Stimulated activated CD8-positive, alpha-beta memory T cell treated with anti-CD3 and anti-CD28 coated beads, Interleukin-12 subunit alpha, Interleukin-12 subunit beta, amount 100 ng/mL, for 1 hour (primary cell): ENCODE measurements at regions not wholly inside any gene's neighbourhood (a gene's known extent, or its start where the extent isn't known, plus 50 kb on each side); places are given as distances from the start of the nearest gene placed in this dataset.
"Not testable (repeated sequence)": the region's sequence is repeated elsewhere in the genome, so short reads cannot be mapped to it uniquely, and the experiment has no call there.

ENCODE experiments used
- DNase-seq: peaks from one replicate; pipeline ENCODE4 v3.0.0-alpha.2; 2020; ENCODE audit warnings: low read depth

DNA sequence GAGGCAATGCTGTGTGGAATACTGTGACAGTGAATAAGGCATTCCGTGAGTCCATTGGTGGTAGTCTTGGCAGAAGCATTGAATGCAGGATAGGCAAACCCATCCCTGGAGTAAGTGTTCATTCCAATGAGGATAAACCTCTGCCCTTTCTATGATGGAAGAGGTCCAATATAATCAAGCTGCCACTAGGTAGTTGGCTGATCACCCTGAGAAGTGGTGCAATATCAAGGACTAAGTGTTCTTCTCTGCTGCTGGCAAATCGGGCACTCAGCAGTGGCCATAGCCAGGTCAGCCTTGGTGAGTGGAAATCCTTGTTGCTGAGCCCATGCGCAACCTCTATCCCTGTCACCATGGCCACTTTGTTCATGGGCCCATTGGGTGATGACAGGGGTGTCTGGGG, 70.1 kb downstream of the FBXO4 start:
- DNase-seq, result no peak

DNA sequence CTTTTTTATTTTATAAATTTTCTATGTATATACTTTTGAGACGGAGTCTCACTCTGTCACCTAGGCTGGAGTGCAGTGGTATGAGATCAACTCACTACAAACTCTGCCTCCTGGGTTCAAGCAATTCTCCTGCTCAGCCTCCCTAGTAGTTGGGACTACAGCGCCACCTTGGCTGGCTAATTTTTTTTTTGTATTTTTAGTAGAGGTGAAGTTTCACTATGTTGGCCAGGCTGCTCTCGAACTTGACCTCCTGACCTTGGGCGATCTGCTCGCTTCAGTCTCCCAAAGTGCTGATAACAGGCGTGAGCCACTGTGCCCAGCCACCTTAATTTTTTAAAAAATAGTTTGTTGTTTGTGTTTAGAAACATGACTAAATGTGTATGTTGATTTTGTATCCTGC, 76.6 kb downstream of the FBXO4 start:
- DNase-seq, result no peak

DNA sequence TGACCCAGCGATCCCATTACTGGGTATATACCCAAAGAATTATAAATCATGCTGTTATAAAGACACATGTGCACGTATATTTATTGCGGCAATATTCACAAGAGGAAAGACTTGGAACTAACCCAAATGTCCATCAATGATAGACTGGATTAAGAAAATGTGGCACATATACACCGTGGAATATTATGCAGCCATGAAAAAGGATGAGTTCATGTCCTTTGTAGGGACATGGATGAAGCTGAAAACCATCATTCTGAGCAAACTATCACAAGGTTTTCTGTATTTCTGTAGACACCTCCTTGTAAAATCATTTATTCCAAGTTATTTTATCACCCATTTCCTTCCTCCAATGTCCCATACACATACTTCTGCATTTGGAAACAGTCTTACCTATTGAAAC, 78.8 kb downstream of the FBXO4 start:
- not testable (repeated sequence) for DNase-seq

DNA sequence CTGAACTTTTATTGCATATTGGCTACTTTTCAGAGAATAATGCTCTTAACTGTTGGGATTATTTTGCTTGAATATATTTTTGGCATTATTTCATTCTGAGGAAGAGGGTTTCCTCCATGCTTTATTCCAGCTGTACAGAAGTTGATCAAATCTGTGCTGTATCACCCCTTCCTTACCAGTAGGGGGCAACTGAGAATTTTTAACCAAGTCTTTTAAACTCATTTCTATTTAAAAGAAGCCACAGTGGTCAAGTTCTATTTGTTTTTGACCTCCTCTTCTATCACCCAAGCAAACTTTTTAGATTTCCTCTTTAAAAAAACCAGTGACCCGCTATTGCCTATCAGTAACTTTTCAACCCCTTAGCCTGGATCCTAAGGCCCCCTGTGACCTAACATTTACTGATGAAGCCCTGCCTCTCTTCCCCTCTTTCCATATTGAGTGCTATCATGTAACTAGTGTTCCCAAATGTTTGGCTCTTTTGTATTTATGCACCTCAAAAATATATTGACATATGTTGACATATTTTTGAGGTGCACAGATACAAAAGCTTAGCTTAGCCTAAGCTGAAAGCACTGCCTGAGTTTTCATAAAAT, 80.6 kb downstream of the FBXO4 start:
- no peak for DNase-seq

DNA sequence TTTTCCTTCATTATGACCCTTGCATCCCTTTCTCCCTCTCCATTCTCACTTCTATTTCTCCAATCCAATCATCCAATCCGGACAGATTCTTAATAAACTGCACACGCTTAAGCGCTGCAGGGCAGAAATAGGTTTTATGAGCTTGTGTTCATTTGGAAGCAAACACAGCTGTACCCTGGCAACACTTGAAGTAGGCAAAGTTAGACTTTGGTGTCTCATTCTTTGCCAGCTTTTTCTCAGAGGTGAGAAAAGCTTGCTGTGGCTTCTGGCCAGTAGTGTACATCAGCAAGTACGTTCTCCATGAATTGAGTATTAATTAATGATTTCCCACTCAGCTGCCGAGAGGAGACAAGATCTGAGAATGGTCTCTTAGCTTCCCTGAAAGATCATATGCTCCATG, 88.5 kb downstream of the FBXO4 start:
- DNase-seq, result no peak

DNA sequence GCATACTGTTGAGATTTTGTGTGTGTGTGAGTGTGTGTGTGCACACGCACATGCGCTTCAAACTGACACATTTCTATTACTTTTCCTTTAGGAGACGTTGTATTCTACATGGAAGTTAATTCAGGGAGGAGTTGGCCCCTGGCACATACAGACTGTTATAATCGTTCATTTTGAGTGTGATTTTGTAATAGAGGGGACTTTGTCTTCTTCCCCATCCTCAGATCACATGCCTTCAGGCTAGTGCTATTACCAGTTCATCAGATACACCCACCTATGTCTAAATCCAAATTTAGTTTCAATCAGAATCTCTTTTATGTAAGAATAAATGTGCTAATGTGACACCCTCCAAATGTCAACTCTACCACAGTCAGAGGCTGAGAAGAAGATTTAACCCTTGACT, 90.2 kb downstream of the FBXO4 start:
- no peak for DNase-seq

DNA sequence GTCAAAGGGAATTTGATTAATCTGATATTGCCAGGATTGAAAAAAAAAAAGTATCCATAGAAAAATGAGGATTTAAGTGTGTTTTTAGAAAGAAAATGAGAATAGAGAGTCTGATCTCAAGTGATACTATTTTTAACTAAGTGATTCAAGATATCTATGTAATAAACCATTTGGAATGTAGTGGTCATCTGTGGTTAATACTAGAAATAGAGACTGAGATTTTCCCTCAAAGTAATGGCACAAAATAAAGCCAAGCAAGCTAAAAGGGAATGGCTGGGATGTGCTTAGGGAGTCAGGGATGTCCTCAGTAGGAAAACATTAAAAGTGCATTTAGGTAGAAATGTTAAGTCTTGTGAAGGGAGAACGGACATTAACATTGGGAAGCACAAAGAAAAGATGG, 90.6 kb downstream of the FBXO4 start:
- DNase-seq, result no peak

DNA sequence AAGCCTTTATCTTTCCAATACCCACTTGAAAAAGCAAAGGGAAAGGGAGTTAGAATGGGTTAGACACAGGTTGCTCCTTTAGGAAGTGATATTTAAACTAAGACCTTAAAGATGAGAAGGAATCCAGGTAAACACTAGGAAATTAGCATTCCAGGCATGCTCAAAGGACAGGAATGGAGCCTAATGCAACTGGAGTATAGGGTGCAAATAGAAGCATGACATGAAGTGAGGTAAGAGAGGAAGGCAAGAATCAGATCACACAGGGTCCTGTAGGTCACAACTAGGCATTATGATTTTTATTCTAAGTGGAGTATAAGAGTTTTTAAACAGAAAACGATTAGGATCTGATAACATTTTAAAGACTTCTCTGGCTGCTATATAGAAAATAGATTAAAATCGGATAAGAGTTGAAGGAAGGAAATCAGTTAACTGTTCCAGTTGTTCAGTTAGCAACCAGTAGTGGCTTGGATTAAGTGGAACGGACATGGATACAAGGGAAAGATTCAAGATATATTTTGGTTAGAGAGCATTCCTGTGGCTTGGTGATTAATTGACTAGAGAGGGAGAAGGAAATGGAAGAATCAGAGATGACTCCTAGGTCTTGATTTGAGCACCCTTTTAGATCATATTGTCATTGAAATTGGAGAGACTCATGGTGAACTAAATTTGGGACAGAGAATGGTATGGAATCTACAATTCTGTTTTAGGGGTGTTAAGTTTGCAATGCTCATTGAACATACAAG, 95.9 kb downstream of the FBXO4 start:
- no peak for DNase-seq

DNA sequence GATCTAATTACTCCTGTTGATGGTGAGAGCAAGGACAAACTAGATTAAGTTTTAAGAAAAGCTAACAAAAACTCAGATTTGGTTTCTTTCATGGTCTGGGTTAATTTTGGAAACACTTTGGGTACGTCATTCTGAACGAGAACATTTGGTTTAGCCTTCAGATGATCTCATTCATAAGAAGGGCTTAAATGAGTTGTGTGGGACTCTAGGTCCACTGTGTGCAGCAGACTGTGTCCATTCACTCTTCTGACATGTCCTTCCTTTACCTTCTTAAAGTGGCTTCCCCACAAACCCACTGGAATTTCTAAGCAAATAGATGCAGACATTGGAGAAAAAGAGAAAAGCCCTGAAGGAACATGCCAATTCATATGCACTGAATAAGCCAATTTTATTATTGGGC, 96.8 kb downstream of the FBXO4 start:
- no peak for DNase-seq

DNA sequence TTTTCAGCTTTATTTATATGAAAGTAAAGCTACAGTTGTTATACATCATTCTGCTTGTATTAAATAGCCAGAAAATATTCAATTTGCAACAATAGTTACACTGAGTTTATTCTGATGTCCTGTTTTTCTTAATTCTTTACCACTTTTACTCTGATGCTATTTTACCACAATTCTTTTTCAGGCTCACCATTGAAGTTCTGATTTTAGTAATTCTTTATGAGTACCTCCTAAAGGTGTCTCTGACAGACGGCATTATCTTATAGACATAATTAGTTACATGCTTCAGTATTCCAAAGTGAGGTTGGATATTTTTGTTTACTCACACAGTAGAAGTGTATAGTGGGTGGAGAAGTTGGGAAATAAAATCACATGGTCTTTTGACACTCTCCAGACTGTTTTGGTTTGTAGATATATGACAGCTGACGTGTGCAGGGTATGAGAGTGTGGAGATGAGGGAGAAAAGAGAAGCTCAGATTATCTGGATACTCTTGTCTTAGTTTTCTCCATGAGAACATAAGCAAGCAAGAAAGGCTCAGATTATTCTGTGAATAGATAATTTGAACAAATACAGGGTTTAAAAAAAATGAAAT, 97.4 kb downstream of the FBXO4 start:
- DNase-seq, result no peak

DNA sequence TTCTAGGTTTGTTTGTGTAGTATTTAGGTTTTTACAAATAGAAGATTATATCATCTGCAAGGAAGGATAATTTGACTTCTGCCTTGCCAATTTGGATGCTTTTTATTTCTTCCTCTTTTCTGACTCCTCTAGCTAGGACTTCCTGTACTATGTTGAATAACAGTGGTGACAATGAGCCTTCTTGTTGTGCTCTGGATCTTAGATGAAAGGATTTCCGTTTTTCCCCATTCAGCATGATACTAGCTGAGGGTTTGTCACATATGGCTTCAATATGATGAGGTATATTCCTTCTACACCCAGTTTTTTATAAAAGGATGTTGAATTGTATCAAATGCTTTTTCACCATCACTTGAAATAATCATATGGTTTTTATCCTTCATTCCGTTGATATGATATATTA, 101.4 kb downstream of the FBXO4 start:
- no peak for DNase-seq

DNA sequence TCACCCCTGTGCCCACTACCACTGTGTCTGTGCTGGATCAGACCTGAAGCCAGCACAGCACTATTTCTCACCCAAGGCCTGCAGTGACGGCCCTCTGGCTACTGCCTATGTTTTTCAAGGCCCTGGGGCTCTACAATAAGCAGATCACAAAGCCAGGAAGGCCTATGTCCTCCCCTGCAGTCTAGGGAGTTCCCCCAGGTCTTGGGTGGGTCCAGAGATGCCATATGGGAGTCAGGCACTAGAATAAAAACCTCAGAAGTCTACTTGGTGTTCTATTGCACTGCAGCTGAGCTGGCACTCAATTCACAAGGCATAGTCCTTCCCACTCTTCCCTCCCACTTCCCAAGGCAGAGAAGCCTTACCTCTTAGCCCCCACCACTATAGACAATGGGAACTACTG, 107.1 kb downstream of the FBXO4 start:
- DNase-seq, result no peak

DNA sequence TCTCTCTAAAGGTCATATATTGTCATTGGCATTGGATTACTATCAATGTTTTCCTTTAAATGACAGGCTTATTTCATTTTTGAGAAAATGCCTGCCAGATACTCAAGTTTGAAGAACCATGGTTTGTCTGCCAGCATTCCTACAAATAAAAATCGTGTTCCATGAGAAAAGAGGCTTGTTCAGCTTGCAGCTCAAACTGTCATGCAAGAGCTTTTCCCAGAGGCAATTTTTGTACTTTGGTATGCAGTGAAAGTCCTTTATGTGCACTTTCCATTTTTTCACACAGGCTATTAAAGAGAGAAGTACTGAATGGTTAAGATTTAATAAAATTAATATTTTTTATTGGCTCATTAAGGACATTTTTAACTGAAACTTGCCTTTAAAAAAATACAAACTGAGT, 110.4 kb downstream of the FBXO4 start:
- DNase-seq, result no peak

DNA sequence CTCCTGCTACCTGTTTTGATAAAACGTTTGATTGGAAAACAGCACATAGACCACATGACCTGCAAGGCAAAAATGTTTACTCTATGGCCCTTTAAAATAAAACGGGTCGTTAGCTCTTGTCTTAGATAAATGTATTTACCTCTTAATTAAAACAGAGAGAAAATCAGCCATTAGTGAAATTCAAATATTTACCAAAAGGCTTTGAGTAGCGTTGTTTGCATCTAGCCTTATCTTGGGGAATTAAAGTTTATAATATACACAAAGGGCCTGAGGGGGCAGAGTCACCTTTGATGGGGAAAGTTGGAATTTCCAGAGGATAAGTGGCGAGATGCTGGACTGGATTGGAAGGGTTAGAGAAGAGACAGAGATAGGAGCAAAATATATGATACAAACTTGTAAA, 111.3 kb downstream of the FBXO4 start:
- DNase-seq, result no peak

DNA sequence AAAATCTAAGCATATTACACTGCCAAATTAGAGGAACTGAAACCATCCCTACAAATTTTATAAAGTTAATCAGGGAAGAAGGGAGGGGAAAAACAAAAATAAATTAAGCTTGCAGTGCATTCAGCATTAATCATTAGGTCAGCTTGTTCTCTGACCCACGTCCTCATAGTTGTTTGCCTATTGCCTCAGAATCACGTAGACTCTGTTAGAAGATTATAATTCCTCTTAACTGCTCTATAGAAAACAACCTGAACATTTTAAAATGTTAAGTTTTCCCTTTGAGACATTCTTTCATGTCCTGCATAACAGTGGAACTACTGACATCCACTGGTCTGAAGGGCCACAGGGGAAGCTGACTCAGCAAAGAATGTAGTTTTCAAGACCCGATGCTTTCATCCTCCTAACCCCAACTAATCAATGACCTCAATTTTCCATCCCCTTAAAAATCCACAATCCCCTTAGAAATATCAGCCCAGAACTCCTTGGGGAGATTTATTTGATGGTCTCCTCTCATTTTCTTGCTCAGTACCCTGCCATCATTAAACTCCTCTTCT, 112.4 kb downstream of the FBXO4 start:
- no peak for DNase-seq

DNA sequence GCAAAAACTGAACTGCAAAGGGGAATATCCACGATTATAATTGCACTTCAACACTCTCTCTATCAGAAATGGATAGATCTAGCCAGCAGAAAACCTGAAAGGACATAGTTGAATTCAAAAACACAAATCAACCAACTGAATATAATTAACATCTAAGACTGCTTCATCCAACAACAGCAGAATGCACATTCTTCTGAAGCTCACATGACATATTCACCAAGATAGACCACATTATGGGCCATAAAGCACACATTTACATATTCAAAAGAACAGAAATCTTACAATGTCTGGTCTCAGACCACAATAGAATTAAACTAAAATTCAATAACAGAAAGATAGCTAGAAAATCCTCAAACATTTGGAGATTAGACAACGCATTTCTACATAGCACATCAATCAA, 118.3 kb downstream of the FBXO4 start:
- no peak for DNase-seq

DNA sequence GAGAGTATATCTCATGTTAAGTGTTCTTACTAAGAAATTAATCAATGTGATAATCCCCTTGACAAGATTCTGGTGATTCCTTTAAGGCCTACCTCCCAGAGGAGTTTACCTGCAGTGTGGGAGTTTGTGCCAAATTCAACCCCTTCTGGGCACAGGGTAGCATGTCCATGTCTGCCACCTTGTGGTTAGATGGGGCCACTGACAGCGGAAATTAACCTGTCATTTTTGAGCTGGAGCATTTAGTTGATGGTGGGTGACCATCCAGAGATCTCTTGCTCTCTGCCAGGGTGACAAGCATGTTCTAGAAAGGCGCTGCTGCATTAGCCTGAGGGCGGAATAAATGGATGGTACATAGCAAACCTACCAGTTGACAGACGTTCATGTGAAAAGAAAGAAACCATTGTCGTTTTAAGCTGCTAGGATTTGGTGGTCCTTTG, 132.2 kb downstream of the FBXO4 start:
- peak; percentile 8 for DNase-seq

DNA sequence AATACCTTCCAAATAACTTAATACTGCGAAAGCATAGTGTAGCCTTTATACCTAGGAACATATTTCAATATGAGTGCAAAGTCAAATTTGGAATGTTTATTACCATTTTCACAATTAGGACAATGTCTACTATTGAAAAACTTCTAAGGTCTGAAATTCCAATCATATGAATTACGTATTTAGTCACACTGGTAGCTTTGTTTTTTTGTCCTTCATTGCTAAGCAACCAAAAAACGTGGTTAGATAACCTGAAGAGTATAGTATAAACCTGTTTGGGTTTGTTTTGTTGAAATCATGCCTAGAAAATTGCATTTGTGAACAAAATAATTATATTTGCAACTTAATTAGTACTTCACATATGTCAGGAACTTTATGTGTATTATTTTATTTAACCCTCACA, 134.2 kb downstream of the FBXO4 start:
- DNase-seq, result no peak

DNA sequence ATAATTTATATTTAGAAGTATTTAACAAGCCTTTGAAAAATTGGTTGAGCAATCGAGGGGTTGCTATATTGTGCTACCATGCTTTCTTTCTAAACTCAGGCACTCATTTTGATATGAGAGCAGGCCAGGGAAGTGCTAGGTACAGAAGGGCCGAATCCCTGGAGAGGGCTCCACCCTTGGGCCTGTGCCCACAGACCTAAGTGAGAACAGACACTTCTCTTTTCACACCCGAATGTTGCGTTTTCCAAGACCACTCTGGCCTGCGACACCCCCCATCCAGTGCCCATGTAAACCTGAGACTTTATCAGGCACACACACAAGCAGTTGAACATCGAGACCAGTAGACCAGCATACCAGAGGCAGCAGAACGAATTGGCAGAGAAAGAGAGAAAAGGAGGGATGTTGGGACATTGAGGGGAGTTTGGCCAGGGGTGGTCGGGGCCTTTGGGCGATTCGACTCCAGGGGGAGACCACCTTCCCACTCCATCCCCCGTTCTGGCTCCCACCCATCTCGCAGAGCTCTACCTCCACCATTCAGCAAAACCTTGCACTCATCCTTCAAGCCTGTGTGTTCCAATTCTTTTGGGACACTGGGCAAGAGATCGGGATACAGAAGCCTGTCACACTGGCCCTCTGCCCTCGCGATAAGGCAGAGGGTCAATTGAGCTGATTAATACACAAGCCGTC, 134.8 kb downstream of the FBXO4 start:
- DNase-seq, result no peak

DNA sequence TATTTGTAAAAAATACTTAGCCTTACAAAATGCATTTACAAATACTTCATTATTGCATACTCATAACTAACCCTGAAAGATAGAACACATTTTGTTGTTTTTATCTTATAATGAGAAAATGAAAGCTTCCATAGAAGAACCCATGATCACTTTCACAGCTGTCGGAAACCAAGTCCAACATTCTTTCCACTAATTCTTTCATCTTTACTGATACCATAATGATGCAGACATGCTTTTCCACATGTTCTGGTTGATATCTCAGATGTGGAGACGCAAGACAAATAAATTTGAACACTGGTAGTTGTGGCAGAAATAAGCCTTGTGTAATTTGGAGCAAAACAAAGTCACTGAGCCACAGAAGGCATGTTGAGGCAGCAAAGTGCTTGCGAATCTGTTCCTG, 136.0 kb downstream of the FBXO4 start:
- no peak for DNase-seq

DNA sequence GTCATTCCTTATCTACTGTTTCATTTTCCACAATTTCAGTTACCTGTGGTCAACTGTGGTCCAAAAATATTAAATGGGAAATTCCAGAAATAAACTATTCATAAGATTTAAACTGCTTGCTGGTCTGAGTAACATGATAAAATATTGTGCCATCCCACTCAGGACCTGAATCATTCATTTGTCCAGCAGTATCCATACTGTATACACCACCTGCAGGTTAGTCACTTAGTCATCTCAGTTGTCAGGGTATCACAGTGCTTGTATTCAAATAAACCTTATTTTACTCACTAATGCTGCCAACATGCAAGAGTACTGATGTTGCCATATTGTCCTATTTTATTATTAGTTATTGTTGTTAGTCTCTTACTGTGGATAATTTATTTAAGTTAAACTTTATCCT, 139.7 kb downstream of the FBXO4 start:
- no peak for DNase-seq

DNA sequence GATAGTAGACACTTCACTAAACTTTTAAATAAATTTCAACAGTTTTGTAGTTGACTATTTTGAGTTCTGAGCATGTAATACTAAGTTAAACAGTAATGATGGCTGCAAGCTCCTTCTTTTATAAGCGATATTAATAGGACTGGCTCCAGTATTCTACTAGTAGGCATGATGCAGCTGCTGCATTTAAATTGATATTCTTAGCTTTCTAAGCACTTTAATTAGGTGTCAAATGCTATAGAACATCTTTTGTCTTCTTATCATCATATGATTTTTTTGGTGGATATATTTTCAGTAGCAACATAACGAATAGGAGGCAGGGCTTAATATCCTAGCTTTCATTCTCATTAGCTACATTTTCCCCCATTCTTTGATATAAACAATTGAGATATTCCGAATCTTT, 141.1 kb downstream of the FBXO4 start:
- DNase-seq, result no peak

DNA sequence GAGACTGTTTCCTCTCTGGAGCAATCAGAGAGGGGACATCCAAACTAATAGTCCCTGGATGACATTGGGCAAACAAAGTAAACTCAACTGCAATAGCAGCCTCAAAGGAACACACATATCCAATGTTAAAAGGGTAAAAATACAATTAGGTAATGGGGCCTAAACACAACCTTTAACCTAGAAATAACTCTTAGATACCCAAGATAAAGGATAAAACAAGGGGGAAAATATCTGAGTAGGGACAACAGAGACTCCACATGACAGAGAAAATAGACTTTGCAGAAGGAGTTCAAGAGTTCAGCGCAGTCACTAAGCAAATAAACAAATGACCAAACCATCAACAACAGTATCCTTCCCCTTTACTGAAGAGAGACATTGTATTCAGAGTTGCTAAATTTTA, 149.3 kb downstream of the FBXO4 start:
- DNase-seq, result no peak
